AG10803 (cell line): ENCODE measurements at regions not wholly inside any gene's neighbourhood (a gene's known extent, or its start where the extent isn't known, plus 50 kb on each side); places are given as distances from the start of the nearest gene placed in this dataset.

Experiments used
- DNase-seq: peaks from one replicate; pipeline ENCODE4 v3.0.0; 2010; ENCODE audit warnings: low read depth
- H3K4me3 ChIP-seq: 2 replicates; pipeline ENCODE4 v1.5.1; 2011; ENCODE audit warnings: mild to moderate bottlenecking, low read length, control low read depth
- TF ChIP-seq, protein P1 (sequence below): conservative IDR thresholded peaks from 2 replicates; pipeline ENCODE4 v1.5.1; 2011; ENCODE audit warnings: mild to moderate bottlenecking, low read length, control low read depth, inconsistent platforms

DNA sequence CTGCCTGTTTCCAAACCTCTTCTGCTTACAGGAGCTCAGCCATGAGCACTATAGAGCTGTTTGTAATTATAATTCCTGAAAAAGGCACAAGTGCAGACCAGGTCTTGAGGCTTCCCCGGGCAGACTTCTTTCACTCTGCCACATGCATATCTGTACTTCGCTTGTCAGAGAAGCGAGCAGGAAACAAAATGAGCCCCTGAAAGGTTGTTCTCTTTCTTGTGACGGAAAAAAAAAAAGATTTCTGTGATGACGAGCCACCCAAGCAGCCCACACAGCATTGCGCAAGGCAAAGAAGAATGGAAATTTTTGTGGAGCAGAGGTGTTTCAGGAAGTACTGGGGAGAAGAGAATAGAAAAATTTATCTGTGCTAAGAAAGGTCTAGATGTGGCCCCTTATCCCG, 54.0 kb upstream of the LINC00305 start:
- DNase-seq = no peak
- no peak overlapping the region for H3K4me3 ChIP-seq
- TF ChIP-seq, protein P1, sequence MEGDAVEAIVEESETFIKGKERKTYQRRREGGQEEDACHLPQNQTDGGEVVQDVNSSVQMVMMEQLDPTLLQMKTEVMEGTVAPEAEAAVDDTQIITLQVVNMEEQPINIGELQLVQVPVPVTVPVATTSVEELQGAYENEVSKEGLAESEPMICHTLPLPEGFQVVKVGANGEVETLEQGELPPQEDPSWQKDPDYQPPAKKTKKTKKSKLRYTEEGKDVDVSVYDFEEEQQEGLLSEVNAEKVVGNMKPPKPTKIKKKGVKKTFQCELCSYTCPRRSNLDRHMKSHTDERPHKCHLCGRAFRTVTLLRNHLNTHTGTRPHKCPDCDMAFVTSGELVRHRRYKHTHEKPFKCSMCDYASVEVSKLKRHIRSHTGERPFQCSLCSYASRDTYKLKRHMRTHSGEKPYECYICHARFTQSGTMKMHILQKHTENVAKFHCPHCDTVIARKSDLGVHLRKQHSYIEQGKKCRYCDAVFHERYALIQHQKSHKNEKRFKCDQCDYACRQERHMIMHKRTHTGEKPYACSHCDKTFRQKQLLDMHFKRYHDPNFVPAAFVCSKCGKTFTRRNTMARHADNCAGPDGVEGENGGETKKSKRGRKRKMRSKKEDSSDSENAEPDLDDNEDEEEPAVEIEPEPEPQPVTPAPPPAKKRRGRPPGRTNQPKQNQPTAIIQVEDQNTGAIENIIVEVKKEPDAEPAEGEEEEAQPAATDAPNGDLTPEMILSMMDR = no peak

- no peak for DNase-seq
- no peak overlapping the region for H3K4me3 ChIP-seq
- TF ChIP-seq, protein P1 = no peak
Observed at GRCh38 chr18:64202210-64202836, 53.4 kb upstream of the LINC00305 start.

GRCh38 chr18:64201781-64202180, 52.9 kb upstream of the LINC00305 start:
- TF ChIP-seq, protein P1 = no peak
- H3K4me3 ChIP-seq = no peak overlapping the region
- no peak for DNase-seq

GRCh38 chr18:64199581-64199980, 50.7 kb upstream of the LINC00305 start:
- TF ChIP-seq, protein P1 = no peak
- DNase-seq = no peak

More at GRCh38 chr18:64199581-64199980, 50.7 kb upstream of the LINC00305 start:
- no peak overlapping the region for H3K4me3 ChIP-seq
